ENCODE measurements at regions not wholly inside any gene's neighbourhood (a gene's known extent, or its start where the extent isn't known, plus 50 kb on each side); places are given as distances from the start of the nearest gene placed in this dataset.

GRCh38 chr1:4971666-4972065 lies 317.3 kb downstream of the AJAP1 start:
- TF ChIP-seq ZNF687 (IDR thresholded peaks at IDR 0.05) (no peak), ETV6 (conservative IDR thresholded peaks at IDR 0.05 in 1 of 2, IDR thresholded peaks at IDR 0.05 in 1 of 2; ENCODE audit: borderline replicate concordance in 1 of 2, low read depth in 1 of 2) (no peak)
